ENCODE measurements at regions not wholly inside any gene's neighbourhood (a gene's known extent, or its start where the extent isn't known, plus 50 kb on each side); places are given as distances from the start of the nearest gene placed in this dataset.
"Not testable (repeated sequence)": the region's sequence is repeated elsewhere in the genome, so short reads cannot be mapped to it uniquely, and the experiment has no call there.

- no peak for DNase-seq (ENCODE audit: low read depth)
Observed at GRCh38 chr4:71210823-71211222, 128.0 kb upstream of the SLC4A4 start.

- no peak for DNase-seq (ENCODE audit: low read depth)
Observed at GRCh38 chr4:71211748-71212147, 127.1 kb upstream of the SLC4A4 start.

- no peak for DNase-seq (ENCODE audit: low read depth)
Observed at GRCh38 chr4:71212216-71212615, 126.6 kb upstream of the SLC4A4 start.

GRCh38 chr4:71214578-71214977 lies 124.2 kb upstream of the SLC4A4 start:
- DNase-seq (ENCODE audit: low read depth): no peak

DNA sequence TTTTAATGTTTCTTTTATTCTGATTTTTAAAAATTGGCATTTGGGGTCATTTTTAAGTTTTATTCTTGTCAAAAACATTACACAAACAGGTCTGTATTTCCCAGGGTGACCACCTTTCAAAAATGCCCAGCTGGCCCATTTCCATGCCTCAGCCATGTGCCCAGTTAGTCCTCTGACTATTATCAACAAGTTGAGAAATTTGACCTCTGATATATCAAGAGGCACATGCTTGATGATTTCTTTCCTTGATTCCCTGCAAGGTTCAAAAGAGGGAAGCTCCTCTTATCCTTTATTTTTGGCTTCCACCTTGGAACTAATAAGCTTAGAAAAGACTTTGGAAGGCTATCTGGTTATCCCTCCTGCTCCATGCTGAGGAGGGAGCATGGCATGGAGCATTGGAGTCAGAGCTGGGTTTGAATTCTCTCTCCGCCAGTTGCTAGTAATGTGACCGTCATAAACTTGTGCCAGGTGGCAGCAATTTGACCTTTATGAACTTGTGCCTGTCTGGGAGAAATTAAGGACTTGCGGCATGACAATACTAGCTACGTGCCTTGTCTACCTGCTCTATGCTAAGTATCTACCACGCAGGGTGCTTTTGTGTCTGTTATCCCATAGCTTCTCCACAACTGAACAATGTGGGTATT lies 122.4 kb upstream of the SLC4A4 start:
- no peak for DNase-seq (ENCODE audit: low read depth)

DNA sequence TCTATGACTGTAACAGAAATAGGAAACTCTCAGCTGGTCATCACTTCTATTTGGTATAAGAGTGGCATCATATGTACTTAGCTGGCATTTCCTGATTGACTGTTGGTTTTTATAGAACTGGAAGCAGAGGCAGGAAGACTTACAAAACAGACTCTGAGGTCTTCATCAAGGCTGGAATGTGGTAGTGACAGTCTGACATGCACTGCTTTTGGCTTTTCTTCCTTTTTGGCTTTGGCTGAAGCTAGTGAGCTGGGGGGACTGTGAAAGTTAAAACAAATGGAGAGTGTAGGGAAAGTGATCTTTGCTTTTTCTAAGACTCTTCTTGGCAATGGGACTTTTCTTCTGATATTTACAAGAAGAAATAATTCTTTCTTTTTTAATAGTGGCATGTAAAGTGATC lies 121.1 kb upstream of the SLC4A4 start:
- no peak for DNase-seq (ENCODE audit: low read depth)

DNA sequence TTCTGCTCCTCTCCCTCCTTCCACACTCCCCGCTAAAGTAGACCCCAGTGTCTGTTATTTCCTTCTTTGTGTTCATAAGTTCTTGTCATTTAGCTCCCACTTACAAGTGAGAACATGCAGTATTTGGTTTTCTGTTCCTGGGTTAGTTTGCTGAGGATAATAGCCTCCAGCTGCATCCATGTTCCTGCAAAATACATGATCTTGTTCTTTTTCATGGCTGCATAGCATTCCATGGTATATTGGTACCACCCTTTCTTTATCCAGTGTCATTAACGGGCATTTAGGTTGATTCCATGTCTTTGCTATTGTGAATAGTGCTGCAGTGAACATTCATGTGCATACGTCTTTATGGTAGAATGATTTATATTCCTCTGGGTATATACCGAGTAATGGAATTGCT lies 118.0 kb upstream of the SLC4A4 start:
- not testable (repeated sequence) for DNase-seq (ENCODE audit: low read depth)

- no peak for DNase-seq (ENCODE audit: low read depth)
Observed at GRCh38 chr4:71221510-71222466, 117.0 kb upstream of the SLC4A4 start.

- no peak for DNase-seq (ENCODE audit: low read depth)
Observed at GRCh38 chr4:71222661-71223060, 116.2 kb upstream of the SLC4A4 start.

DNA sequence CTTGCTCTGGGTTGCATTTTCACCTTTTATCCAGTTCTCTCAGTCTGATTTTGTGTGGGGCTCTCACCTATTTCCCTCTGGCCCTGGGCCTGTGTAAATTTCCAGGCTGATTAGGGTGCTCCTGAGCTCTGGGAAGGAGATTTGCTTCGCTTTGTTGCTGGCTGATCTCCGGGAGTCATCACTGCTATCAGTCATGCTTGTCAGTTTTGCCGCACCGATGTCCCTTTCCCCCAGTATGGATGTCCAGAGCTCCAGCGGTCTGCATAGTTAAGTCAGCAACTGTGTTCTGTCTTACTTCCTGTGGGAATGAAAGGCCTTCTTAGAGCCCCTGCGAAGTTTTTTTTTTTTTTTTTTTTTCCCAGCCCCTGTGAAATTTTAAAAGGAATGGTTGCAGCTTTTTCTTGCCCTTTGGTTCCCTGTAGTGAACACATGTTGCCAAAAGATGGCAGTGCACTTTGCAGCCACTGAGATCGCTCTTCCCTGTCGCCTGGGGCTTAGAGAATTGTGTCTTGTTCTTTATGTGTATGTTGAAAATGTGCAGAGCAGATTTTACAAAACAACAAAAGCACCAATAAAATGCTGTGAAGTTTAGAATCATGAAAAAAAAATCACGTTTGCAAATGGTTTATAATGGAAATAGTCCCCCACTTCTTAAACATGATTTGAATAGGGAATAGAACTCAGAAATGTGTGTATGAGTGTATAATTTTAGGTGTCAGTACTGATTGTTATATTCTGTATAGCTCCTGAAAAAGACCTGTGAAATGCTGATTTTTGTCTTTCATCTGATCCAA lies 109.1 kb upstream of the SLC4A4 start:
- DNase-seq (ENCODE audit: low read depth): no peak

DNA sequence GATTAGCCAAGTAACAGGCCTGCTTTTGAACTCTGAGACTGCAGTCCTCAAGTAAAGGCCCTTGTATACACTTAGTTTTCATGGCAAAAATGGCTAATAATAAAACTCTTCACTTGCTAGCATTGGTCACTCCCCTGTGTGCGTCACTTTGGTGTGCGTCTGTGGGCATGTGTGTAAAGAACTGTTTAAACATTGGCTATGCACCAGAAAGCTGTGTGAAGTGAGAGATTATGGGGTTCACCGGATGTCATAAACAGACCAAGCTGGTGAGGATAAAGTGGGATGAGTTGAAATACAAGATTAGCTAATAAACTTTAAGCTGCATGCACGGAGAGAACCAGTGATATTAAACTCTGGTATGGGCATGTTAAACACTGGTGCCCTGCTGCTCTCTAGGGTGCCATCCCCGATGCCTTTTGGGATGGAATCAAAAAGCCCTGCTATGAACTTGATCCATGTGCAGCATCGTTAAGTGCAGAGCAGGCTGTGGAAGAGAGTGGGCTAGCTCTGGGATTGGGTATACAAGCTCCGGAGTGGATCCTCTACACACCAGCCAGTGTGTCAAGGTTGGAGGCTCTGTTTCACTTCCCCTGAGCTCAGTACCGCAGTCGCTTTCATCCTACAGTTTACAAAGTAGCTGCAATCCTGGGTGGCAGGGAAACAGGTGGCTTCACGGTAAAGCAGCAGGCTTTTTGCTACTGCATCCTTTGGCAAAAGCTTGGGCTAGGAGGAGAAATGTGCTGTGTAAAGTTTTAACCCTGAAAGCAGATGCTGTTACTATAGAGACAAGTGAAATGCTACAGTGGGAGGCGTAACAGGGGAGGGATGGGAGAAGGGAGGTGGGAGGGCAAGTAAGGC lies 108.3 kb upstream of the SLC4A4 start:
- DNase-seq (ENCODE audit: low read depth): no peak

GRCh38 chr4:71231129-71232055 lies 107.4 kb upstream of the SLC4A4 start:
- DNase-seq (ENCODE audit: low read depth): no peak

DNA sequence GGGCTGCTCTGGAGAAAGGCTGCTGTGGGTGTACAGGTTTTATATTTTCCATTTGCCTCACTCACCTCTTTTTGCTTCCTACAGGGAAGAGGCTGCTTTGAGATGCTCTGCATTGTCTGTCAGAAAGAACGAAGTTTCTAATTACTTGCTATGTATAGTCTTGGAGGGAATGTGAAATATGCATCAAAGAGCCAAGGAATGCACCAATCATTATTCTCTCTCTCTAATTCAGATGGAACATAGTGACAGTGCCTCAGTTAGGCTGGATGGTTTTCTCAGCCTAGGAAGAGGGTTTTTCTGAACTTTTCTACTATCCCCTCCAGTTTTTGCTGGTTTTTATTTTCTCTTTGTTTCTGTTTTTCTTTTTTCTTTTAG lies 106.8 kb upstream of the SLC4A4 start:
- no peak for DNase-seq (ENCODE audit: low read depth)

- no peak for DNase-seq (ENCODE audit: low read depth)
Observed at GRCh38 chr4:71232846-71233245, 106.0 kb upstream of the SLC4A4 start.

DNA sequence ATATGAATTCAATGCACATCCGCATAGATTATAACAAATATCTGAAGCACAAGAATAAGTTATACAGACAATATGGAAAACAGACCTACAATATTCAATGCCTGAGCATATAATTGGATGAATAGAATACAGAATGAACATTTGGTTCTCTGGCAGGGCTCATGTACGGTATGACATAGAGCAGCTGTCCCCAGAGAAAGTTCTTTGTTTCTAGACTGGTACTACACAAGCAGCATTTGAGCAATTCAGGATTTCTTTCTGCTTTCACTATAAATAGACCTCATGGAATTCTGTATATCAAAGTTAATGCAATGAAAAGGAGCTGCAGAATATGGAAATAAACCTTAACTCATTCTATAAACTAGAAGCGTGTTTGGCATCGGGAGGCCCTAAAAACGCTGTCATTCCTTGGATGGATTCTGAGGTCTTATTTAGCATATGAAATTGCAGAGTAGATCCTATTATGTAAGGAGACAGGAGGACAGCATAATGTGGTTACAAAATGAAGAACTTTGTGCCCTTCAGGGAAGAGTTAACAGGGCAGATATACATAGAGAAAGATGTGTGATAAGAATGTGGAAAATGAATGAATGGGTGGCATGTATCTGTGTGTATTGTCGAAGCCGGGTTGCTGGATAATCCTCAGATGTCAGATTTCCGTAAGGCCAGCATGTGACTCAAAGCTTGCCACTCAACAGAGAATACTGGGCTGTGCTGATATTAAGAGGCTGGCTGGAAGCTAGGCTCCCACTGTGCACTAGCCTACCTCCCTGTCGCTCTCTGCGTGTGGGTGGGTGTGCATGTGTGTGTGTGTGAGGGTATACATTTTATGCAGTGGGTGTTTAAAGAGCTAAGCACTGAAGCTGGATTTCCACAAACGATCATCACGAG lies 103.3 kb upstream of the SLC4A4 start:
- DNase-seq (ENCODE audit: low read depth): no peak

GRCh38 chr4:71236226-71236625 lies 102.6 kb upstream of the SLC4A4 start:
- DNase-seq (ENCODE audit: low read depth): no peak

DNA sequence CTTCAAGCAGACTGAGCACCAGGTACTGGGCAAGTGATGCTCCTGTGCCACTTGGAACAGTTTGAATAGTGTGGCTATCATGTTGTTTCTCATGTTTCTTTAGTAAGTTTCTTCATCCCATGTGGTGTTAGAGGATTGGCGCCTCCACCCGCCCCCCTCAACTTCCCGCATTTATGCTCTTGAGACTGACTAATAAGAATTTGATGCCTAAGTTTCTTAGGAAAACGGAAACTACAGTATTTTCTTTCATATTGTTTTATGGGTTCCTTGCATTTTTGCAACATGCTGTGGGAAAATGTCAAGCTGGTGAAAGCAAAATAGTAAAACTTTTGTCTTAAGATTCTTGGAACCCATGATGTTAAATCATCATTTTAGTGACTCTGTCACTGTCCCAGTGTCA lies 101.2 kb upstream of the SLC4A4 start:
- DNase-seq (ENCODE audit: low read depth): no peak

DNA sequence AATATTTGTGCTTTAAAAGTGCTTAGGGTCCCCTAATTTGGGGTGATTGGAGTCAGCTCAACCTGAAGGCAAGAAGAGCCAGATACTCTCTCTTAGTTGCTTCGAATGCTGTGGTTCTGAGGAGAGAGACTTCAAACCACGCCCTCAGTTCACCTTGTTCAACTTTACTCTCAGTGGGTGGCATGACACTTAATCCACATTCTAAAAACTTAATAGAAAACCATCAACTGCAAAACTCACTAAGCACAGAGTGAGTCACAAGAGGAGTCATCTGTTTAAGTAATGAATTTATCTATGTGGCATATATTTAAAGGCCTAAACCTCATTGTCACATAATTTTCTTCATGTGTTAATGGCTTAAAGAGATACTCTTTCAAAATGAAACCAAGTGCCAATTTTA lies 99.5 kb upstream of the SLC4A4 start:
- DNase-seq (ENCODE audit: low read depth): no peak

DNA sequence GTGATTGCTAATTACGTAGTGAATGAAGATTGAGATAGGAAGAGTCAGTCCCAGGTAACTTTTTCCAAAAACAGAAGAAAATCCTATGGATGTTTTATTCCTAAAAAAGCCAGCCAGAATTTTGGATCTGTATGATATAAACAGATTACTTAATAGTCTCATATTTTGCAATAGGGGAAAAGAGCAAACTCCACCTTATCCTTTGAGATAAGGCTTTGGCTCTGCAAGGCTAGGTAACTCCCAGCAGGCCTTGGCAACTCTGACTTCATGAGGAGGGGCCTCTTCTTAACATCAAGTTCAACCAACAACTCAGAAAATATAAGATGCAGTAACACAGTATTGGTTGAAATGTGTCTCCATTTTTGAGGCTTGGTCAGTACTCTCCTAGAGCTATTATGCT lies 98.7 kb upstream of the SLC4A4 start:
- DNase-seq (ENCODE audit: low read depth): no peak

All from stimulated activated CD8-positive, alpha-beta memory T cell treated with anti-CD3 and anti-CD28 coated beads, Interleukin-4, amount 100 ng/mL, for 24 hours (primary cell).